IMR-90 (cell line): ENCODE measurements at regions not wholly inside any gene's neighbourhood (a gene's known extent, or its start where the extent isn't known, plus 50 kb on each side); places are given as distances from the start of the nearest gene placed in this dataset.

Experiments
- ATAC-seq: fragments of 200-7000 bp; cut with Tn5 transposase; 2 replicates; pipeline ENCODE4 v1.9.1; 2020; ENCODE audit warnings: low read depth, mild to moderate bottlenecking, moderate library complexity
- BruUV-seq: library from RNA; stranded (reverse); fragments of 400-500 nt; replicated peaks from 2 replicates; lab custom pipeline; 2021; lab: Mats Ljungman, UMichigan
- CTCF ChIA-PET: fragments of 300-600 bp; formaldehyde crosslinking; extraction: SDS; loops from one replicate; lab custom pipeline; 2021; ENCODE audit warnings: antibody characterized with exemption; lab: Yijun Ruan, JAX
- POLR2A ChIA-PET: fragments of 300-600 bp; sonication (Branson Sonifier 250); formaldehyde crosslinking; loops from one replicate; lab custom pipeline; 2022; ENCODE audit warnings: antibody characterized with exemption; ENCODE audit not compliant: unreplicated experiment; lab: Charles Lee
- DNase-seq: peaks from one replicate; pipeline ENCODE4 v3.0.0; 2013
- H2AFZ ChIP-seq: replicated peaks from 2 replicates; pipeline ENCODE3; 2013; ENCODE audit warnings: low read length, mild to moderate bottlenecking; ENCODE audit not compliant: poor library complexity
- H2AK5ac ChIP-seq: 2 replicates; pipeline ENCODE4 v1.6.1; 2013; ENCODE audit warnings: low read depth, low read length, inconsistent platforms
- H2AK9ac ChIP-seq: replicated peaks from 2 replicates; pipeline ENCODE3; 2013; ENCODE audit warnings: mild to moderate bottlenecking, low read depth, low read length, moderate library complexity; ENCODE audit not compliant: poor library complexity
- H2BK120ac ChIP-seq: 2 replicates; pipeline ENCODE4 v1.6.1; 2013; ENCODE audit warnings: low read depth, low read length, inconsistent platforms
- H2BK15ac ChIP-seq: 3 replicates; pipeline ENCODE4 v1.6.1; 2013; ENCODE audit warnings: low read depth, low read length, inconsistent platforms
- H2BK20ac ChIP-seq: 2 replicates; pipeline ENCODE4 v1.6.1; 2013; ENCODE audit warnings: low read depth, mild to moderate bottlenecking, inconsistent platforms, low read length, moderate library complexity
- H2BK5ac ChIP-seq: 2 replicates; pipeline ENCODE4 v1.6.1; 2013; ENCODE audit warnings: mild to moderate bottlenecking, low read depth, low read length, inconsistent platforms; ENCODE audit not compliant: poor library complexity, severe bottlenecking
- H3K14ac ChIP-seq: replicated peaks from 2 replicates; pipeline ENCODE4 v1.6.1; 2013; ENCODE audit warnings: low read depth, low read length, inconsistent platforms
- H3K18ac ChIP-seq: 2 replicates; pipeline ENCODE4 v1.6.1; 2013; ENCODE audit warnings: low read depth, low read length, control low read depth
- H3K23ac ChIP-seq: 2 replicates; pipeline ENCODE4 v1.6.1; 2013; ENCODE audit warnings: low read depth, low read length, inconsistent platforms
- H3K27ac ChIP-seq: 2 replicates; pipeline ENCODE4 v1.5.1; 2013; ENCODE audit warnings: mild to moderate bottlenecking, control low read depth, low read length; ENCODE audit not compliant: insufficient read depth
- H3K27me3 ChIP-seq: 2 replicates; pipeline ENCODE4 v1.6.1; 2013; ENCODE audit warnings: low read length; ENCODE audit not compliant: control insufficient read depth, insufficient read depth
- H3K36me3 ChIP-seq: 2 replicates; pipeline ENCODE4 v1.6.1; 2013; ENCODE audit warnings: low read length, mixed read lengths; ENCODE audit not compliant: control insufficient read depth, insufficient read depth
- H3K4ac ChIP-seq: 2 replicates; pipeline ENCODE4 v1.6.1; 2013; ENCODE audit warnings: low read depth, low read length, inconsistent platforms
- H3K4me1 ChIP-seq: 2 replicates; pipeline ENCODE4 v1.6.1; 2013; ENCODE audit warnings: low read length, mixed read lengths; ENCODE audit not compliant: control insufficient read depth, insufficient read depth
- H3K4me2 ChIP-seq: 2 replicates; pipeline ENCODE4 v1.6.1; 2013; ENCODE audit warnings: low read depth, mild to moderate bottlenecking, control low read depth, low read length, moderate library complexity
- H3K4me3 ChIP-seq: 2 replicates; pipeline ENCODE4 v1.5.1; 2013; ENCODE audit warnings: low read depth, mild to moderate bottlenecking, control low read depth, low read length, moderate library complexity; ENCODE audit not compliant: insufficient read depth
- H3K56ac ChIP-seq: 2 replicates; pipeline ENCODE4 v1.6.1; 2013; ENCODE audit warnings: low read length, inconsistent platforms; ENCODE audit not compliant: insufficient read depth; ENCODE audit errors: extremely low read depth
- H3K79me1 ChIP-seq, 2 experiments: 2 replicates each; pipeline ENCODE4 v1.6.1; 2013; ENCODE audit warnings: low read length in 2 of 2, inconsistent platforms in 1 of 2, low read depth in 1 of 2
- H3K9ac ChIP-seq: 2 replicates; pipeline ENCODE4 v1.6.1; 2013; ENCODE audit warnings: low read depth, low read length, control low read depth
- H3K9me1 ChIP-seq: 2 replicates; pipeline ENCODE4 v1.6.1; 2013; ENCODE audit warnings: low read length, inconsistent platforms; ENCODE audit not compliant: insufficient read depth
- H3K9me3 ChIP-seq: 2 replicates; pipeline ENCODE4 v1.6.1; 2013; ENCODE audit warnings: low read length; ENCODE audit not compliant: control insufficient read depth, insufficient read depth
- H4K20me1 ChIP-seq: 2 replicates; pipeline ENCODE4 v1.6.1; 2013; ENCODE audit warnings: low read length, inconsistent platforms; ENCODE audit not compliant: insufficient read depth
- H4K5ac ChIP-seq: 2 replicates; pipeline ENCODE4 v1.6.1; 2013; ENCODE audit warnings: mild to moderate bottlenecking, low read depth, low read length, control low read depth
- H4K8ac ChIP-seq, 2 experiments: 2 replicates each; pipeline ENCODE4 v1.6.1; 2013; ENCODE audit warnings: low read depth in 2 of 2, low read length in 2 of 2, control low read depth in 1 of 2, inconsistent platforms in 1 of 2
- H4K91ac ChIP-seq: 2 replicates; pipeline ENCODE4 v1.6.1; 2013; ENCODE audit warnings: low read depth, low read length, inconsistent platforms; ENCODE audit not compliant: insufficient read depth
- CEBPB ChIP-seq: IDR thresholded peaks from 2 replicates; pipeline ENCODE4 v1.6.1; 2012; ENCODE audit warnings: low read depth, low read length, improper control_type of control experiment
- CHD1 ChIP-seq: IDR thresholded peaks from 2 replicates; pipeline ENCODE4 v1.6.1; 2012; ENCODE audit warnings: low read depth, low read length, improper control_type of control experiment
- FOS ChIP-seq: fragments of 150-350 bp; IDR thresholded peaks from 2 replicates; pipeline ENCODE4 v1.6.1; 2016; ENCODE audit warnings: low read depth, low read length
- MAZ ChIP-seq: IDR thresholded peaks from 2 replicates; pipeline ENCODE4 v1.6.1; 2012; ENCODE audit warnings: low read depth, mild to moderate bottlenecking, low read length, improper control_type of control experiment, moderate library complexity, borderline replicate concordance
- NFE2L2 ChIP-seq: fragments of 150-350 bp; IDR thresholded peaks from 2 replicates; pipeline ENCODE4 v1.6.1; 2016; ENCODE audit warnings: low read depth, mild to moderate bottlenecking, low read length
- POLR2A ChIP-seq: IDR thresholded peaks from 2 replicates; pipeline ENCODE4 v1.6.1; 2012; ENCODE audit warnings: mild to moderate bottlenecking, low read depth, low read length
- RAD21 ChIP-seq: IDR thresholded peaks from 2 replicates; pipeline ENCODE4 v1.6.1; 2012; ENCODE audit warnings: low read length, improper control_type of control experiment
- RCOR1 ChIP-seq: IDR thresholded peaks from 2 replicates; pipeline ENCODE4 v1.6.1; 2012; ENCODE audit warnings: mild to moderate bottlenecking, low read length, improper control_type of control experiment; ENCODE audit not compliant: insufficient replicate concordance
- SMC3 ChIP-seq: fragments of 150-350 bp; IDR thresholded peaks from 2 replicates; pipeline ENCODE4 v1.6.1; 2016; ENCODE audit warnings: low read depth, mild to moderate bottlenecking, antibody characterized with exemption, low read length, moderate library complexity
- dilution Hi-C: fragments of 300-500 bp; cut with HindIII; formaldehyde crosslinking; loops from one replicate; pipeline ENCODE4 v1.14.3; 2018; ENCODE audit warnings: low sequenced_read_pairs; ENCODE audit not compliant: unreplicated experiment
- in situ Hi-C: fragments of 300-500 bp; cut with MboI; formaldehyde crosslinking; loops from 3 replicates; pipeline ENCODE4 v1.14.3; 2019; ENCODE audit warnings: low sequenced_read_pairs, inconsistent platforms, mixed read lengths
- intact Hi-C: fragments of 100-400 bp; cut with micrococcal nuclease; formaldehyde crosslinking; loops from 2 replicates; pipeline ENCODE4 v1.10.0; 2022

DNA sequence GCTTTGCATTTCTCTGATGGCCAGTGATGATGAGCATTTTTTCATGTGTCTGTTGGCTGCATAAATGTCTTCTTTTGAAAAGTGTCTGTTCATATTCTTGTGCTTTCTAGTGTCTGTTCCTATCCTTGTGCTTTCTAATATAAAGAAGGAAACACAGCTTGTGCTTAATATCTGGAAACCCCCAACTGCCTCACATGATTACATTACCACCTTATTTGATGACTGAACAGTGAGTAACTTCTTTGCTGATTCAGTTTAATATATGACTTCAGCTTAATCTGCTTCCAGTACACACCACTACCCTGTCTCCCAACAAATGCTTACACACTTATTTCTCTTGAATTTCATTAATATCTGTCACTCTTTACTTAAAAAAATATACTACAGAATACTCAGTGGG lies 835.1 kb downstream of the EDEM1 start:
- no peak overlapping the region for H3K56ac ChIP-seq
- no peak overlapping the region for H3K4me2 ChIP-seq
- no peak overlapping the region for H4K91ac ChIP-seq
- no peak overlapping the region for H2BK15ac ChIP-seq
- no peak for ATAC-seq
- no peaks in the 10 kb centered on the region for H3K9me1 ChIP-seq
- in situ Hi-C loops, result no loop called here
- H3K14ac ChIP-seq, result no peak overlapping the region
- H3K4me1 ChIP-seq, result no peaks in the 10 kb centered on the region
- H2AFZ ChIP-seq, result no peak overlapping the region
- dilution Hi-C loops, result no loop called here
- intact Hi-C loops, result no loop called here
- H3K79me1 ChIP-seq, result no peaks in the 10 kb centered on the region
- no peaks in the 10 kb centered on the region for H4K20me1 ChIP-seq
- BruUV-seq, result no TSS peak
- no peak overlapping the region for H4K8ac ChIP-seq
- no peaks in the 10 kb centered on the region for H3K36me3 ChIP-seq
- TF ChIP-seq FOS (no peak), RAD21 (no peak), RCOR1 (no peak), CEBPB (no peak), SMC3 (no peak), CHD1 (no peak), MAZ (no peak), POLR2A (no peak), NFE2L2 (no peak)
- H2BK5ac ChIP-seq, result no peak overlapping the region
- peaks cover 5% of the 10 kb centered on the region; the same call in 1 of the 2 replicates for H3K9me3 ChIP-seq
- H3K27ac ChIP-seq, result no peak overlapping the region
- no peak overlapping the region for H3K9ac ChIP-seq
- no peak overlapping the region for H3K23ac ChIP-seq
- ChIA-PET CTCF (no interaction called here), POLR2A (no interaction called here)
- no peak overlapping the region for H2AK5ac ChIP-seq
- H4K5ac ChIP-seq, result no peak overlapping the region
- no peak for DNase-seq
- H2AK9ac ChIP-seq, result no peak overlapping the region
- H3K27me3 ChIP-seq, result no peaks in the 10 kb centered on the region
- H3K4ac ChIP-seq, result no peak overlapping the region
- H2BK120ac ChIP-seq, result no peak overlapping the region
- no peak overlapping the region for H2BK20ac ChIP-seq
- no peak overlapping the region for H3K18ac ChIP-seq
- no peak overlapping the region for H3K4me3 ChIP-seq
